ENCODE measurements at regions not wholly inside any gene's neighbourhood (a gene's known extent, or its start where the extent isn't known, plus 50 kb on each side); places are given as distances from the start of the nearest gene placed in this dataset.
"Not testable (repeated sequence)": the region's sequence is repeated elsewhere in the genome, so short reads cannot be mapped to it uniquely, and the experiment has no call there.

- Histone ChIP-seq H3K36me3 (ENCODE audit: insufficient read depth, low read depth, low read length) (no peaks in the 10 kb centered on the region), H3K4me3 (ENCODE audit: low read length) (no peak overlapping the region), H3K9ac (ENCODE audit: low read depth, low read length) (no peak overlapping the region), H3K27ac (ENCODE audit: low read length) (no peak overlapping the region), H3K9me3 (ENCODE audit: insufficient read depth, low read depth, low read length) (no peaks in the 10 kb centered on the region), H3K27me3 (ENCODE audit: insufficient read depth, low read length) (no peaks in the 10 kb centered on the region), H3K4me1 (ENCODE audit: insufficient read depth, low read length) (no peaks in the 10 kb centered on the region)
Measured at GRCh38 chr19:14300303-14300702, 80.9 kb upstream of the ADGRE5 start.

GRCh38 chr19:14299224-14299827 is 81.9 kb upstream of the ADGRE5 start:
- not testable (repeated sequence) for H3K9me3 ChIP-seq (ENCODE audit: insufficient read depth, low read depth, low read length); H3K4me1 ChIP-seq (ENCODE audit: insufficient read depth, low read length); H3K27me3 ChIP-seq (ENCODE audit: insufficient read depth, low read length); H3K36me3 ChIP-seq (ENCODE audit: insufficient read depth, low read depth, low read length); H3K27ac ChIP-seq (ENCODE audit: low read length); H3K4me3 ChIP-seq (ENCODE audit: low read length); H3K9ac ChIP-seq (ENCODE audit: low read depth, low read length)

GRCh38 chr19:14297883-14298576 is 83.2 kb upstream of the ADGRE5 start:
- H3K9me3 ChIP-seq (ENCODE audit: insufficient read depth, low read depth, low read length); H3K4me3 ChIP-seq (ENCODE audit: low read length); H3K9ac ChIP-seq (ENCODE audit: low read depth, low read length); H3K27me3 ChIP-seq (ENCODE audit: insufficient read depth, low read length); H3K27ac ChIP-seq (ENCODE audit: low read length); H3K36me3 ChIP-seq (ENCODE audit: insufficient read depth, low read depth, low read length); H3K4me1 ChIP-seq (ENCODE audit: insufficient read depth, low read length): not testable (repeated sequence)

GRCh38 chr19:14294974-14295373 is 86.3 kb upstream of the ADGRE5 start:
- peak overlapping the region; percentile 34; the same call in 1 of the 2 replicates for H3K9ac ChIP-seq (ENCODE audit: low read depth, low read length)
- not testable (repeated sequence) for H3K27me3 ChIP-seq (ENCODE audit: insufficient read depth, low read length)

GRCh38 chr19:14293816-14294170 is 87.5 kb upstream of the ADGRE5 start:
- H3K27me3 ChIP-seq (ENCODE audit: insufficient read depth, low read length); H3K36me3 ChIP-seq (ENCODE audit: insufficient read depth, low read depth, low read length); H3K9ac ChIP-seq (ENCODE audit: low read depth, low read length); H3K27ac ChIP-seq (ENCODE audit: low read length); H3K4me1 ChIP-seq (ENCODE audit: insufficient read depth, low read length); H3K9me3 ChIP-seq (ENCODE audit: insufficient read depth, low read depth, low read length); H3K4me3 ChIP-seq (ENCODE audit: low read length): not testable (repeated sequence)

More at GRCh38 chr19:14294974-14295373, 86.3 kb upstream of the ADGRE5 start:
- not testable (repeated sequence) for H3K36me3 ChIP-seq (ENCODE audit: insufficient read depth, low read depth, low read length); H3K9me3 ChIP-seq (ENCODE audit: insufficient read depth, low read depth, low read length); H3K27ac ChIP-seq (ENCODE audit: low read length); H3K4me3 ChIP-seq (ENCODE audit: low read length); H3K4me1 ChIP-seq (ENCODE audit: insufficient read depth, low read length)

- H3K36me3 ChIP-seq (ENCODE audit: insufficient read depth, low read depth, low read length); H3K27ac ChIP-seq (ENCODE audit: low read length); H3K9me3 ChIP-seq (ENCODE audit: insufficient read depth, low read depth, low read length); H3K27me3 ChIP-seq (ENCODE audit: insufficient read depth, low read length); H3K4me1 ChIP-seq (ENCODE audit: insufficient read depth, low read length): not testable (repeated sequence)
- H3K9ac ChIP-seq (ENCODE audit: low read depth, low read length) = peak overlapping the region; percentile 64; the same call in 1 of the 2 replicates
- peak overlapping the region; percentile 60 for H3K4me3 ChIP-seq (ENCODE audit: low read length)
Measured at GRCh38 chr19:14293101-14293815, 87.3 kb upstream of the ADGRL1 start.

- not testable (repeated sequence) for H3K27ac ChIP-seq (ENCODE audit: low read length); H3K9ac ChIP-seq (ENCODE audit: low read depth, low read length); H3K4me3 ChIP-seq (ENCODE audit: low read length); H3K9me3 ChIP-seq (ENCODE audit: insufficient read depth, low read depth, low read length); H3K27me3 ChIP-seq (ENCODE audit: insufficient read depth, low read length); H3K4me1 ChIP-seq (ENCODE audit: insufficient read depth, low read length); H3K36me3 ChIP-seq (ENCODE audit: insufficient read depth, low read depth, low read length)
Measured at GRCh38 chr19:14289810-14290209, 83.8 kb upstream of the ADGRL1 start.

- not testable (repeated sequence) for H3K4me1 ChIP-seq (ENCODE audit: insufficient read depth, low read length)
Measured at GRCh38 chr19:14287837-14288236, 81.9 kb upstream of the ADGRL1 start.

GRCh38 chr19:14286594-14286993 is 80.6 kb upstream of the ADGRL1 start:
- not testable (repeated sequence) for H3K4me1 ChIP-seq (ENCODE audit: insufficient read depth, low read length); H3K9ac ChIP-seq (ENCODE audit: low read depth, low read length); H3K27me3 ChIP-seq (ENCODE audit: insufficient read depth, low read length); H3K9me3 ChIP-seq (ENCODE audit: insufficient read depth, low read depth, low read length); H3K4me3 ChIP-seq (ENCODE audit: low read length); H3K36me3 ChIP-seq (ENCODE audit: insufficient read depth, low read depth, low read length); H3K27ac ChIP-seq (ENCODE audit: low read length)

More at GRCh38 chr19:14287837-14288236, 81.9 kb upstream of the ADGRL1 start:
- H3K36me3 ChIP-seq (ENCODE audit: insufficient read depth, low read depth, low read length); H3K9me3 ChIP-seq (ENCODE audit: insufficient read depth, low read depth, low read length); H3K4me3 ChIP-seq (ENCODE audit: low read length); H3K27ac ChIP-seq (ENCODE audit: low read length); H3K9ac ChIP-seq (ENCODE audit: low read depth, low read length); H3K27me3 ChIP-seq (ENCODE audit: insufficient read depth, low read length): not testable (repeated sequence)

GRCh38 chr19:14285726-14286125 is 79.8 kb upstream of the ADGRL1 start:
- not testable (repeated sequence) for H3K4me1 ChIP-seq (ENCODE audit: insufficient read depth, low read length); H3K9me3 ChIP-seq (ENCODE audit: insufficient read depth, low read depth, low read length); H3K36me3 ChIP-seq (ENCODE audit: insufficient read depth, low read depth, low read length)

GRCh38 chr19:14283813-14284520 is 78.0 kb upstream of the ADGRL1 start:
- H3K4me3 ChIP-seq (ENCODE audit: low read length); H3K27me3 ChIP-seq (ENCODE audit: insufficient read depth, low read length); H3K9me3 ChIP-seq (ENCODE audit: insufficient read depth, low read depth, low read length); H3K9ac ChIP-seq (ENCODE audit: low read depth, low read length); H3K4me1 ChIP-seq (ENCODE audit: insufficient read depth, low read length); H3K27ac ChIP-seq (ENCODE audit: low read length); H3K36me3 ChIP-seq (ENCODE audit: insufficient read depth, low read depth, low read length): not testable (repeated sequence)

More at GRCh38 chr19:14285726-14286125, 79.8 kb upstream of the ADGRL1 start:
- H3K27ac ChIP-seq (ENCODE audit: low read length); H3K4me3 ChIP-seq (ENCODE audit: low read length); H3K27me3 ChIP-seq (ENCODE audit: insufficient read depth, low read length); H3K9ac ChIP-seq (ENCODE audit: low read depth, low read length): not testable (repeated sequence)

GRCh38 chr19:14279270-14279669 is 73.3 kb upstream of the ADGRL1 start:
- not testable (repeated sequence) for H3K4me3 ChIP-seq (ENCODE audit: low read length); H3K27me3 ChIP-seq (ENCODE audit: insufficient read depth, low read length); H3K4me1 ChIP-seq (ENCODE audit: insufficient read depth, low read length); H3K27ac ChIP-seq (ENCODE audit: low read length); H3K9me3 ChIP-seq (ENCODE audit: insufficient read depth, low read depth, low read length); H3K9ac ChIP-seq (ENCODE audit: low read depth, low read length); H3K36me3 ChIP-seq (ENCODE audit: insufficient read depth, low read depth, low read length)
